ENCODE measurements at regions not wholly inside any gene's neighbourhood (a gene's known extent, or its start where the extent isn't known, plus 50 kb on each side); places are given as distances from the start of the nearest gene placed in this dataset.

- no peak for DNase-seq (ENCODE audit: low spot score)
- in situ Hi-C loops (cut with MboI; ENCODE audit: low pct_unique_long_range_greater_than_20kb, low sequenced_read_pairs, unreplicated experiment): no loop called here
- TF ChIP-seq CTCF (IDR thresholded peaks at IDR 0.05; ENCODE audit: extremely low read depth, insufficient read depth, missing control alignments): no peak
These were observed 214.5 kb downstream of the AUH start for GRCh38 chr9:91147079-91147708.

DNA sequence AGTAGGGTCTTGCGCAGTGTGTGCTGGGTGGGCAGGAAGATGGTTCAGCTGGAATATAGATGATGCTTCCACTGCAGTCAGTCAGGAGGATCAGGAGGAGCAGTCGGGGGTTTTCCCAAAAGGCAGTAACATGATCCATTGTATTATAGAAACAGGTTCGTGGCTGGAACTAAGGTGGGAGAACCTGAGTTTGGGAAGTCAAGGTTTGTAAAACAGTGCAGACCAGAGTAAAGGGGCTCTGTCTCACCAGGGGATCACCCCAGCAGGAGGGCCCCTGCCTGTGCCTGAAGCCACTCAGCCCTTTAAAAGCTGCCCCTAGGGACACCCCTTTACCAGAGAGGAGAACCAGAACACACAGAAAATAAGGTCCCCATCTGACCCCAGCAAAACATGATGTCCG lies 213.4 kb downstream of the AUH start:
- in situ Hi-C loops (cut with MboI; ENCODE audit: low pct_unique_long_range_greater_than_20kb, low sequenced_read_pairs, unreplicated experiment): no loop called here
- no peak for TF ChIP-seq CTCF (IDR thresholded peaks at IDR 0.05; ENCODE audit: extremely low read depth, insufficient read depth, missing control alignments)
- no peak for DNase-seq (ENCODE audit: low spot score)

DNA sequence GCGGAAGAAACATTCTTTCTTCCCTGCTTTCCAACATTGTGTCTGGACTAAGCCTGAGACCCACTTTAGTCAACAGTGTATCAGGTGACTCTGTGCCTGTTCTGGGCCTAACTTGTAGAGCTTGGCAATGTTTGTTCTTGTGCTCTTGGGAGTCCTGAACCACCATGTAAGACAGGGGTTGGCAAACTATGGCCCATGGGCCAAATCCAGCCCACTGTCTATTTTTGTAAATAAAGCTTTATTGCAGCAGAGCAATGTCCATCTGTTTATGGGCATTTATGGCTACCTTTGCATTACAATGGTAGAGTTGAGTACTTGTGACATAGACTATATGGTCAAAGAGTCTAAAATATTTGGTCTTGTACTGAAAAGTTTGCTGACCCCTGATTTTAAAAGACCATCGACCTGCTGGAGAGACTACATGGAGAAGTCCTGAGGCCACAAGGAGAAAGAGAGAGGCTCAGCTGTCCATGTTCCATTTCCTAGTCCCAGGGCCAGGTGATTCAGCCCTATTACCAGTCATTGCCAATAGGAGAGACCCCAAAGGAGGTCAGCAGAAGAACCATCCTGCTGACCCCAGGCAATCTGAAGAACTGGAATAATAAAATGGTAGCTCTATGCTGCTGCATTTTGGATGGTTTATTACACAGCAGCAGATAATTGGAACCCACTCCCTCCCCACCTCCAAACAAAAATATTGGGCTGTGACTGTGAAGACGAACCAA lies 211.3 kb downstream of the AUH start:
- in situ Hi-C loops (cut with MboI; ENCODE audit: low pct_unique_long_range_greater_than_20kb, low sequenced_read_pairs, unreplicated experiment): no loop called here
- TF ChIP-seq CTCF (IDR thresholded peaks at IDR 0.05; ENCODE audit: extremely low read depth, insufficient read depth, missing control alignments): no peak
- no peak for DNase-seq (ENCODE audit: low spot score)

- TF ChIP-seq CTCF (IDR thresholded peaks at IDR 0.05; ENCODE audit: extremely low read depth, insufficient read depth, missing control alignments): no peak
- in situ Hi-C loops (cut with MboI; ENCODE audit: low pct_unique_long_range_greater_than_20kb, low sequenced_read_pairs, unreplicated experiment): no loop called here
- peak; percentile 87 for DNase-seq (ENCODE audit: low spot score)
These were observed 210.6 kb downstream of the AUH start for GRCh38 chr9:91150998-91151717.

- in situ Hi-C loops (cut with MboI; ENCODE audit: low pct_unique_long_range_greater_than_20kb, low sequenced_read_pairs, unreplicated experiment): no loop called here
- no peak for DNase-seq (ENCODE audit: low spot score)
- TF ChIP-seq CTCF (IDR thresholded peaks at IDR 0.05; ENCODE audit: extremely low read depth, insufficient read depth, missing control alignments): no peak
These were observed 210.0 kb downstream of the AUH start for GRCh38 chr9:91151718-91152095.

DNA sequence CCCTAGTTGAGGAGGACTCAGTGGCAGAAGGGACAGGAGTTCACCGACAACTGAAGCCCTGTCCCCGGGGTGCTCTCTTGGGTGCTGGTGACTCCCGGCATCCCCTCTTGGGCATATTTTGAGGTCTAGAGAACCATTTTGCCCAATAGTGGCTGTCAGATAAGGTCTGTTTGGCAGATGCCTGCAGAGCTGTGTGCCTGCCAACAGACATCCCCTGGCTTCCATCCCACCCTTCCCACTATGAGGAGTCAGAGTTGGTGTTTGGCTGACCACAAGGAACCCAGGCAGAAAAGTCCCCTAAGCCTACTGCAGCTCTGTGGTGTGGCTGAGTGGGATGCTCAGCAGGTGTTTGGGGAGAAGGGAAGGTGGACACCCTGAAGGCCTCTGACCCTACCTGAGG lies 207.0 kb downstream of the AUH start:
- TF ChIP-seq CTCF (IDR thresholded peaks at IDR 0.05; ENCODE audit: extremely low read depth, insufficient read depth, missing control alignments): no peak
- in situ Hi-C loops (cut with MboI; ENCODE audit: low pct_unique_long_range_greater_than_20kb, low sequenced_read_pairs, unreplicated experiment): no loop called here

More for the DNA sequence above, 207.0 kb downstream of the AUH start:
- DNase-seq (ENCODE audit: low spot score): no peak
